Parathyroid adenoma (tissue), 2 donors: ENCODE measurements at regions not wholly inside any gene's neighbourhood (a gene's known extent, or its start where the extent isn't known, plus 50 kb on each side); places are given as distances from the start of the nearest gene placed in this dataset.

ENCODE experiments used
- H2AFZ ChIP-seq: fragments of 300-600 bp; sonication (generic); one replicate; pipeline ENCODE4 v1.7.0; 2017; ENCODE audit warnings: antibody characterized with exemption, mild to moderate bottlenecking
- H3K27ac ChIP-seq: fragments of 300-600 bp; sonication (generic); one replicate; pipeline ENCODE4 v1.7.0; 2017
- H3K27me3 ChIP-seq: fragments of 300-600 bp; sonication (generic); one replicate; pipeline ENCODE4 v1.7.0; 2017; ENCODE audit warnings: low read length; ENCODE audit not compliant: control insufficient read depth, insufficient read depth
- H3K36me3 ChIP-seq: fragments of 300-600 bp; sonication (generic); one replicate; pipeline ENCODE4 v1.7.0; 2017; ENCODE audit warnings: low read length; ENCODE audit not compliant: control insufficient read depth, insufficient read depth
- H3K4me1 ChIP-seq: fragments of 300-600 bp; sonication (generic); one replicate; pipeline ENCODE4 v1.7.0; 2017; ENCODE audit warnings: control low read depth
- H3K4me2 ChIP-seq: fragments of 300-600 bp; sonication (generic); one replicate; pipeline ENCODE4 v1.7.0; 2017; ENCODE audit warnings: low read length
- H3K4me3 ChIP-seq: fragments of 300-600 bp; sonication (generic); one replicate; pipeline ENCODE4 v1.7.0; 2017; ENCODE audit warnings: low read depth, low read length
- H3K79me2 ChIP-seq: fragments of 300-600 bp; sonication (generic); one replicate; pipeline ENCODE4 v1.7.0; 2017; ENCODE audit warnings: control low read depth
- H3K9ac ChIP-seq: fragments of 300-600 bp; sonication (generic); one replicate; pipeline ENCODE4 v1.7.0; 2017; ENCODE audit warnings: mild to moderate bottlenecking
- H3K9me3 ChIP-seq: fragments of 300-600 bp; sonication (generic); one replicate; pipeline ENCODE4 v1.7.0; 2017; ENCODE audit warnings: low read length; ENCODE audit not compliant: control insufficient read depth
- CTCF ChIP-seq: fragments of 300-600 bp; sonication (generic); IDR thresholded peaks from one replicate; pipeline ENCODE4 v1.7.0; 2017; ENCODE audit warnings: antibody characterized with exemption, mild to moderate bottlenecking
- donor health status: primary hyperparathyroidism.

DNA sequence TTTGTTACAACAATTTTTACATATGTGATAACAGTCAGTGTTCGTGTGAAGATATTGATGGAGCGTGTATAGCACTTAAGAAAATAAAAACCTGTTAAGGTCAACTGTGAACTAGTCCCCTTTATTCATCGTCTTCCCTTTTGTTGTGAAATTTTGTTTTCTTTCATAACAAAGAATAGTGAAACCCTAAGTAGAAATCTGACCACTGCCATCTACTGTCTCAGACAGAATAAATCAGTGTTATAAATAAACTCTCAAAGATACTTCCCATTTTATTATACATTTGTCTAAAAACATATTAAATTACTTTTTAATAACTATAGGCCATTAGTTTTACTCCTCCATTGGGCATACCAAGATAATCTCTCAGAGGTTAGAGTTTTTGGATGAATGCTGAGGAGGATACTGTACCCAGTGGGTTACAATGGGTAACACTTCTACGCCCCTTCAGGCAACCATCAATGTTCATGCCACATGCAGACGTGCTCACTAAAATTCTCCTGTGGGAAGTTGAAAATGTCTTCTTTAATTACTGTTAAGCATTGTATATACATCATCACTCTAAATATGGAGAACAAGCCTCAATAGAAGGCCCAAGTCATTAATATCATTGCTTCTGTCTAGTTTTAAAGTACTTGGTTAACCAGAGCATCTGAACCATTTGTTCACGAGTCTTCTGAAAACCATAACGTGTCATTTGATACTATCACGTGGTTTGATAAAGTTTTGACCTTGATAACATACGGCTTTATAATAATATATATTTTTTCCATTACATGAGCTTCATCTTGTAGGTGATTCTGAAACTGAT is 171.2 kb downstream of the TMA16 start:
- Histone ChIP-seq H3K79me2 (no peaks in the 10 kb centered on the region), H3K36me3 (no peaks in the 10 kb centered on the region), H3K9me3 (no peaks in the 10 kb centered on the region), H3K4me2 (no peak overlapping the region), H2AFZ (no peak overlapping the region), H3K4me3 (no peak overlapping the region), H3K27ac (no peak overlapping the region), H3K4me1 (no peaks in the 10 kb centered on the region), H3K27me3 (no peaks in the 10 kb centered on the region), H3K9ac (no peak overlapping the region)
- TF ChIP-seq CTCF = no peak

GRCh38 chr4:163666332-163666873 is 171.9 kb downstream of the TMA16 start:
- no peak overlapping the region for H3K4me2 ChIP-seq
- no peaks in the 10 kb centered on the region for H3K9me3 ChIP-seq
- H3K79me2 ChIP-seq = no peaks in the 10 kb centered on the region
- no peak overlapping the region for H3K4me3 ChIP-seq
- H3K27ac ChIP-seq = no peak overlapping the region
- H3K36me3 ChIP-seq = no peaks in the 10 kb centered on the region
- no peak overlapping the region for H2AFZ ChIP-seq
- no peaks in the 10 kb centered on the region for H3K4me1 ChIP-seq
- no peaks in the 10 kb centered on the region for H3K27me3 ChIP-seq
- TF ChIP-seq CTCF = no peak
- no peak overlapping the region for H3K9ac ChIP-seq

GRCh38 chr4:163672751-163673150 is 178.3 kb downstream of the TMA16 start:
- Histone ChIP-seq H3K4me2 (no peak overlapping the region), H2AFZ (no peak overlapping the region), H3K9me3 (no peaks in the 10 kb centered on the region), H3K9ac (no peak overlapping the region), H3K4me1 (no peaks in the 10 kb centered on the region), H3K4me3 (no peak overlapping the region), H3K27ac (no peak overlapping the region), H3K36me3 (no peaks in the 10 kb centered on the region), H3K79me2 (no peaks in the 10 kb centered on the region), H3K27me3 (no peaks in the 10 kb centered on the region)
- TF ChIP-seq CTCF = no peak

DNA sequence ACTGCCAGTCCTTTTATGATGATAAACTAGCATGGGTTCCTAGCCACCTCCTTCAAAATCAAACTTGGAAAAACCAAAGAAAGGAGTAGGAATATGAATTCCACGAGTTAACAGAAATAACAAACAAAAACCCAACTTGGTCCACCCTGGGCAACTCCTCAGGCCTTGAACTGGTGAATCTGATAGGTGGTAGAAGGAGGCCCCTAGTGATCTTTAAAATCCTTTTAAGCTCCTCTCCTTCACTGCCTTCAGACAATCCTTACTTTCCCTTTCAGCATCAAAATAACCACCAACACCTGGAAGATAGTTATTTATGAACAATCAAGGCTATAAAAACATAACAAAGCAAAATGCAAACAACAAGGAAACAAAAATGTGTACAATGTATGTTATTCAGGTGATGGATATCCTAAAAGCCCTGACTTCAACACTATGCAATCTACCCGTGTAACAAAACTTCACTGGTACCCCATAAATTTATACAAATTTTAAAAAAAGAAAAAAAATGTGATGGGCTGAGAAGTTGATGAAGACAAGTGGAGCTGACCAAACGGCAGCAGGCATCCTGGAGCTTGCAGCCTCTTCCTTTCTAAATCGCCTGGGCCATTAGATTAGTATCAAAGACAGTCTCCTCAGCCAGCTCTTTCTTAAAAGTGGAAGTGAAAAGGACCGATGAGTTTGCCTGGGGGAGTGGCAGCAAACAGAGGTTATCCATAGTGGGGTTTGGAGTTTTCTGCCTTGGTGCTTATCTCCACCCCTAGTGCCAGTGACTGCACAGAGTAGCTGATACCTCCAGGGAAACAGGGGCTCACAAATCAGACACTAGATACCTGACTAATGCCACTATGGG is 179.6 kb downstream of the TMA16 start:
- Histone ChIP-seq H3K27ac (no peak overlapping the region), H3K4me2 (no peak overlapping the region), H3K27me3 (no peaks in the 10 kb centered on the region), H3K9ac (no peak overlapping the region), H3K4me1 (no peaks in the 10 kb centered on the region), H2AFZ (no peak overlapping the region), H3K79me2 (no peaks in the 10 kb centered on the region), H3K4me3 (no peak overlapping the region), H3K36me3 (no peaks in the 10 kb centered on the region), H3K9me3 (no peaks in the 10 kb centered on the region)
- TF ChIP-seq CTCF = no peak
